ENCODE measurements at regions not wholly inside any gene's neighbourhood (a gene's known extent, or its start where the extent isn't known, plus 50 kb on each side); places are given as distances from the start of the nearest gene placed in this dataset.

GRCh38 chr12:111035578-111036301 is 115.4 kb upstream of the MYL2 start:
- no peak for DNase-seq

GRCh38 chr12:111034886-111035577 is 114.7 kb upstream of the MYL2 start:
- no peak for DNase-seq

- no peak for DNase-seq
These were observed 113.9 kb upstream of the MYL2 start, which contains the start of gene CUX2 for GRCh38 chr12:111034083-111034885. TSS of gene CUX2 (plus strand) at chr12:111034165.

GRCh38 chr12:111033281-111034082 is 113.1 kb upstream of the MYL2 start:
- DNase-seq = no peak

GRCh38 chr12:111032591-111032919 is 112.2 kb upstream of the MYL2 start:
- DNase-seq = no peak

- no peak for DNase-seq
These were observed 111.7 kb upstream of the MYL2 start for GRCh38 chr12:111031916-111032590.

GRCh38 chr12:111030800-111031199 is 110.4 kb upstream of the MYL2 start:
- DNase-seq = no peak

GRCh38 chr12:111029732-111030131 is 109.4 kb upstream of the MYL2 start:
- DNase-seq = no peak

GRCh38 chr12:111029305-111029704 is 108.9 kb upstream of the MYL2 start:
- no peak for DNase-seq

- no peak for DNase-seq
These were observed 108.5 kb upstream of the MYL2 start for GRCh38 chr12:111028830-111029229.

GRCh38 chr12:111027431-111027830 is 107.1 kb upstream of the MYL2 start:
- DNase-seq = no peak

- DNase-seq = no peak
These were observed 105.5 kb upstream of the MYL2 start for GRCh38 chr12:111025792-111026430.

GRCh38 chr12:111025301-111025700 is 104.9 kb upstream of the MYL2 start:
- no peak for DNase-seq

GRCh38 chr12:111024205-111024801 is 103.9 kb upstream of the MYL2 start:
- peak; percentile 32 to 81 for DNase-seq

- no peak for DNase-seq
These were observed 102.0 kb upstream of the MYL2 start for GRCh38 chr12:111022386-111022785.

- DNase-seq = no peak
These were observed 94.2 kb upstream of the MYL2 start for GRCh38 chr12:111014547-111014946.

- no peak for DNase-seq
These were observed 92.5 kb upstream of the MYL2 start for GRCh38 chr12:111012918-111013317.

GRCh38 chr12:111011999-111012600 is 91.7 kb upstream of the MYL2 start:
- DNase-seq = no peak

- DNase-seq = no peak
These were observed 90.7 kb upstream of the MYL2 start for GRCh38 chr12:111010916-111011657.

- DNase-seq = no peak
These were observed 89.7 kb upstream of the MYL2 start for GRCh38 chr12:111010061-111010460.
